ENCODE measurements at regions not wholly inside any gene's neighbourhood (a gene's known extent, or its start where the extent isn't known, plus 50 kb on each side); places are given as distances from the start of the nearest gene placed in this dataset.

GRCh38 chr18:73683409-73684238, 464.0 kb downstream of the FBXO15 start:
- TF ChIP-seq CTCF (IDR thresholded peaks at IDR 0.05; ENCODE audit: low read depth, low read length, missing input control) (no peak), REST (IDR thresholded peaks at IDR 0.05) (no peak), GABPA (IDR thresholded peaks at IDR 0.05 in 1 of 2, conservative IDR thresholded peaks at IDR 0.05 in 1 of 2) (no peak), NR2F2 (IDR thresholded peaks at IDR 0.05) (no peak), ATF3 (IDR thresholded peaks at IDR 0.05) (no peak), TAF1 (conservative IDR thresholded peaks at IDR 0.05) (no peak), YY1 (IDR thresholded peaks at IDR 0.05) (no peak), RAD21 (IDR thresholded peaks at IDR 0.05) (no peak), FOXA1 (IDR thresholded peaks at IDR 0.05) (no peak), RXRA (IDR thresholded peaks at IDR 0.05) (no peak), SP1 (IDR thresholded peaks at IDR 0.05) (no peak), FOXA2 (IDR thresholded peaks at IDR 0.05) (no peak)

All from liver (tissue), 3 donors.